DND-41 (cell line): ENCODE measurements at regions not wholly inside any gene's neighbourhood (a gene's known extent, or its start where the extent isn't known, plus 50 kb on each side); places are given as distances from the start of the nearest gene placed in this dataset.

Experiments used
- ATAC-seq: fragments of 200-7000 bp; cut with Tn5 transposase; 3 replicates; pipeline ENCODE4 v1.9.1; 2021; ENCODE audit warnings: low read depth; ENCODE audit not compliant: insufficient read depth
- DNase-seq: peaks from one replicate; pipeline ENCODE4 v3.0.0-alpha.2; 2020
- H2AFZ ChIP-seq: 2 replicates; pipeline ENCODE4 v1.6.0; 2012; ENCODE audit warnings: low read depth, low read length
- H3K27ac ChIP-seq: 2 replicates; pipeline ENCODE4 v1.5.1; 2012; ENCODE audit warnings: low read length, inconsistent platforms
- H3K27me3 ChIP-seq: fragments of 200-600 bp; sonication (generic); 2 replicates; pipeline ENCODE4 v1.6.0; 2012; ENCODE audit warnings: low read length, mild to moderate bottlenecking, inconsistent platforms; ENCODE audit not compliant: insufficient read depth, poor library complexity
- H3K36me3 ChIP-seq: 2 replicates; pipeline ENCODE4 v1.5.1; 2012; ENCODE audit warnings: low read length, inconsistent platforms; ENCODE audit not compliant: insufficient read depth
- H3K4me1 ChIP-seq: 2 replicates; pipeline ENCODE4 v1.5.1; 2012; ENCODE audit warnings: mild to moderate bottlenecking, low read length; ENCODE audit not compliant: insufficient read depth
- H3K4me2 ChIP-seq: 2 replicates; pipeline ENCODE4 v1.6.0; 2012; ENCODE audit warnings: mild to moderate bottlenecking, moderate library complexity, low read length, inconsistent platforms; ENCODE audit not compliant: insufficient read depth
- H3K4me3 ChIP-seq, 2 experiments: fragments of 200-600 bp in 1 of 2; shearing (Covaris generic) in 1 of 2; 2 replicates each; pipeline ENCODE4 v1.5.1; 2012 to 2016; ENCODE audit warnings: inconsistent platforms in 2 of 2, low read length in 2 of 2, mild to moderate bottlenecking in 2 of 2, low read depth in 1 of 2, moderate library complexity in 1 of 2
- H3K79me2 ChIP-seq: 2 replicates; pipeline ENCODE4 v1.6.0; 2012; ENCODE audit warnings: low read length, inconsistent platforms; ENCODE audit not compliant: insufficient read depth
- H3K9ac ChIP-seq: 2 replicates; pipeline ENCODE4 v1.6.0; 2012; ENCODE audit warnings: low read depth, mild to moderate bottlenecking, inconsistent platforms, low read length, moderate library complexity
- H3K9me3 ChIP-seq: 2 replicates; pipeline ENCODE4 v1.5.1; 2012; ENCODE audit warnings: low read length, moderate library complexity, mild to moderate bottlenecking, inconsistent platforms; ENCODE audit not compliant: insufficient read depth, severe bottlenecking
- H4K20me1 ChIP-seq: 2 replicates; pipeline ENCODE4 v1.6.0; 2012; ENCODE audit warnings: low read length; ENCODE audit not compliant: insufficient read depth
- EZH2 ChIP-seq: IDR thresholded peaks from 3 replicates; pipeline ENCODE4 v1.6.1; 2012; ENCODE audit warnings: borderline replicate concordance, low read depth, mild to moderate bottlenecking, moderate library complexity, low read length, inconsistent platforms; ENCODE audit not compliant: severe bottlenecking
- TF ChIP-seq, protein P1 (sequence below): IDR thresholded peaks from 2 replicates; pipeline ENCODE4 v1.5.1; 2012; ENCODE audit warnings: borderline replicate concordance, low read length, moderate library complexity, mild to moderate bottlenecking; ENCODE audit not compliant: poor library complexity, severe bottlenecking; ENCODE audit errors: extremely low read depth

DNA sequence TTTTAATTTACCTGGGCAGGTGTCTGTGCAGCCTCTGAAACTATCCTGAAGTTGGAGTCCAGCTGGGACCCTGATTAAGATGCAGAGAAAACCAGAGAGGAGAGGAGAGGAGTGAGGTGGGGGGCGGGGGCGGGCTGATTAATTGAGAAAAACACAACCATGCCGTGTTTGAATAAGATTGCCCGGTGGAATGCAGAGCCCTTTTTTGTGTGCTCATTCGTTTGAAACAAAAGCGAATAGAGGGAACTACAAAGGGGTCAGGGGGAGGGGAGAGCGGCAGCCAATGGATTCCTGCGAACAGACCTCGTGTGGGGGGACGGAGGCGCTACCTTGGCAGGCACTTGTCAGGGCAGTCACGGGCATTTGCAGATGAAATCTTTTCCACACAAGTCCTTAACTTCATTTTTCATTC lies 355.8 kb downstream of the SOX9 start:
- DNase-seq (no peak), ATAC-seq (no peak)
- no peaks in the 10 kb centered on the region for H3K79me2 ChIP-seq
- no peaks in the 10 kb centered on the region for H3K9me3 ChIP-seq
- TF ChIP-seq, protein P1, sequence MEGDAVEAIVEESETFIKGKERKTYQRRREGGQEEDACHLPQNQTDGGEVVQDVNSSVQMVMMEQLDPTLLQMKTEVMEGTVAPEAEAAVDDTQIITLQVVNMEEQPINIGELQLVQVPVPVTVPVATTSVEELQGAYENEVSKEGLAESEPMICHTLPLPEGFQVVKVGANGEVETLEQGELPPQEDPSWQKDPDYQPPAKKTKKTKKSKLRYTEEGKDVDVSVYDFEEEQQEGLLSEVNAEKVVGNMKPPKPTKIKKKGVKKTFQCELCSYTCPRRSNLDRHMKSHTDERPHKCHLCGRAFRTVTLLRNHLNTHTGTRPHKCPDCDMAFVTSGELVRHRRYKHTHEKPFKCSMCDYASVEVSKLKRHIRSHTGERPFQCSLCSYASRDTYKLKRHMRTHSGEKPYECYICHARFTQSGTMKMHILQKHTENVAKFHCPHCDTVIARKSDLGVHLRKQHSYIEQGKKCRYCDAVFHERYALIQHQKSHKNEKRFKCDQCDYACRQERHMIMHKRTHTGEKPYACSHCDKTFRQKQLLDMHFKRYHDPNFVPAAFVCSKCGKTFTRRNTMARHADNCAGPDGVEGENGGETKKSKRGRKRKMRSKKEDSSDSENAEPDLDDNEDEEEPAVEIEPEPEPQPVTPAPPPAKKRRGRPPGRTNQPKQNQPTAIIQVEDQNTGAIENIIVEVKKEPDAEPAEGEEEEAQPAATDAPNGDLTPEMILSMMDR: no peak
- TF ChIP-seq EZH2: no peak
- H3K4me2 ChIP-seq: no peak overlapping the region
- H3K9ac ChIP-seq: no peak overlapping the region
- H3K4me1 ChIP-seq: no peaks in the 10 kb centered on the region
- no peak overlapping the region for H3K4me3 ChIP-seq
- H3K27me3 ChIP-seq: no peaks in the 10 kb centered on the region
- H3K27ac ChIP-seq: no peak overlapping the region
- no peaks in the 10 kb centered on the region for H4K20me1 ChIP-seq
- H2AFZ ChIP-seq: no peak overlapping the region
- H3K36me3 ChIP-seq: no peaks in the 10 kb centered on the region

DNA sequence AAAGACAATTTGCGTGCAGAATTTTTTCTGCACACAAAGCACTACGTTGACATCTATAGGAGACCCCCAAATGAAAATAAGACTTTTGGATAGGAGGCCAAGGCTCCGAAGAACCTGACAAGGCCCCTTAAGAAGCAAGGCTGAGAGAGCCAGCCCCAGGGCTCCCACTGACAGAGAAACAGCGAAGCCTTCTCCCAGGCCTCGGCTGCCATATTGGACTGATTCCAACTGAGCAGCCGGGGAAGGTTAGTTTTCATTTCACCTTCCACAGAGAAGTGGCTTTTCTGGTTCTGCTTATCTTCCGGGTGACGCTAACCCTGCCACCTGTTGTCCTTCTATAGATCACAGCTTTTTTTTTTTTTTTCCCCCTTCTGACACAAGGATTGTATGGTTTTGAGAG lies 356.7 kb downstream of the SOX9 start:
- Histone ChIP-seq H3K27ac (no peak overlapping the region), H3K36me3 (no peaks in the 10 kb centered on the region), H3K4me3 (no peak overlapping the region), H4K20me1 (no peaks in the 10 kb centered on the region), H3K9ac (no peak overlapping the region), H3K9me3 (no peaks in the 10 kb centered on the region), H2AFZ (no peak overlapping the region), H3K27me3 (no peaks in the 10 kb centered on the region), H3K4me2 (no peak overlapping the region), H3K4me1 (no peaks in the 10 kb centered on the region), H3K79me2 (no peaks in the 10 kb centered on the region)
- no peak for TF ChIP-seq EZH2
- TF ChIP-seq, protein P1: no peak
- ATAC-seq (no peak), DNase-seq (no peak)

DNA sequence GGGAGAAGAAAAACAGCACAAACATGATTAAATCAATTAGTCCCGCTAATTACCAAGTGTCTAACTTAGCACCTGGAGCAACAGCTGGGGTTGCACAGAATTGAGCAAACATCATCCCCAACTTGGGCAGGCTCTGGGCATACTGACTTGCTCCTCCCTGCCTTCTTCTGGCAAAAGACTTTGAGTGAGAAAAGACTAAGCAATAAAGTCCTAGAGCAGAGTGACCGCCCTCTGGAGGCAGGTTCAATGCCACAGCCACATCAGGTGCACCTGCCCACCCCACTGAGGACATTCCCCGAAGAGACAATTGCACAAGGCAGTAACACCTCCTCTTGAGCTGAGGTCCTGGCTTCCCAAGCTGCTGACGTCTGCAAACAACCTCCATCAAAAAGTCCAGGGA lies 358.3 kb downstream of the SOX9 start:
- ATAC-seq: no peak
- Histone ChIP-seq H3K9me3 (no peaks in the 10 kb centered on the region), H3K79me2 (no peaks in the 10 kb centered on the region), H3K9ac (no peak overlapping the region), H3K4me1 (no peaks in the 10 kb centered on the region), H2AFZ (no peak overlapping the region), H4K20me1 (no peaks in the 10 kb centered on the region), H3K27ac (no peak overlapping the region), H3K36me3 (no peaks in the 10 kb centered on the region), H3K27me3 (no peaks in the 10 kb centered on the region), H3K4me2 (no peak overlapping the region), H3K4me3 (no peak overlapping the region)
- no peak for TF ChIP-seq EZH2
- TF ChIP-seq, protein P1: no peak
- no peak for DNase-seq

DNA sequence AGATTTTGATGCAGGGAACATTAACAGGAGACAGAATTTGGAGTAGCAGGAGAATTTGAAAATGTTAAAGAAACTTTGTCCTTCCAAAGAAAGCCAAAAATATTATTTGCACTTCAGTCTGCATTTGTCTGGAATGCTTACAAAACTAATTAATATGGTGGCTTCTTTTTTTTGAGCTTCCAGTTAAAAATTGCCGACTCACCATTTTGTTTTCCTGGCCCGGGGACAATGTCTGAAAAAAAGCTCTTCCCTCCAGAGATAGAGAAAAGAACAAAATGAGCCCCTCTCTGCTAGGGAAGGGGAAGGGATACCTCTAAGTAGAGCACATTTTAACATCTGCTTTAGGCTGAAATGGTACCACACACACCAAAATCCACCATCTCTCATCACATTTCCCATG lies 360.8 kb downstream of the SOX9 start:
- Histone ChIP-seq H3K4me1 (no peaks in the 10 kb centered on the region), H3K9me3 (no peaks in the 10 kb centered on the region), H3K4me3 (no peak overlapping the region), H3K4me2 (no peak overlapping the region), H3K9ac (no peak overlapping the region), H3K79me2 (no peaks in the 10 kb centered on the region), H3K36me3 (no peaks in the 10 kb centered on the region), H3K27me3 (no peaks in the 10 kb centered on the region), H4K20me1 (no peaks in the 10 kb centered on the region), H3K27ac (no peak overlapping the region), H2AFZ (no peak overlapping the region)
- DNase-seq: no peak
- TF ChIP-seq, protein P1: no peak
- no peak for TF ChIP-seq EZH2
- ATAC-seq: no peak
